Mesothelial cell of epicardium (in vitro differentiated cells): ENCODE measurements at regions not wholly inside any gene's neighbourhood (a gene's known extent, or its start where the extent isn't known, plus 50 kb on each side); places are given as distances from the start of the nearest gene placed in this dataset.

Experiments
- DNase-seq, 2 experiments: peaks; one replicate each; pipeline ENCODE4 v3.0.0; 2021; ENCODE audit warnings: low spot score in 2 of 2; ENCODE audit not compliant: unreplicated experiment in 2 of 2
- H3K27ac Mint-ChIP-seq: 2 replicates; pipeline ENCODE4 v1.8.0; 2021; ENCODE audit warnings: mixed read lengths
- H3K27me3 Mint-ChIP-seq: 2 replicates; pipeline ENCODE4 v1.8.0; 2021; ENCODE audit warnings: low read depth, mixed read lengths
- H3K36me3 Mint-ChIP-seq: 2 replicates; pipeline ENCODE4 v1.8.0; 2021; ENCODE audit warnings: mixed read lengths
- H3K4me1 Mint-ChIP-seq: 2 replicates; pipeline ENCODE4 v1.8.0; 2021; ENCODE audit warnings: mixed read lengths
- H3K4me3 Mint-ChIP-seq: 2 replicates; pipeline ENCODE4 v1.8.0; 2021; ENCODE audit warnings: mild to moderate bottlenecking, moderate library complexity, mixed read lengths
- H3K9me3 Mint-ChIP-seq: 2 replicates; pipeline ENCODE4 v1.8.0; 2021; ENCODE audit warnings: mixed read lengths
- TF ChIP-seq, protein P1 (sequence below): fragments of 200-600 bp; sonication (generic); IDR thresholded peaks from one replicate; pipeline ENCODE4 v1.5.0; 2021; ENCODE audit warnings: antibody characterized with exemption; ENCODE audit not compliant: unreplicated experiment

DNA sequence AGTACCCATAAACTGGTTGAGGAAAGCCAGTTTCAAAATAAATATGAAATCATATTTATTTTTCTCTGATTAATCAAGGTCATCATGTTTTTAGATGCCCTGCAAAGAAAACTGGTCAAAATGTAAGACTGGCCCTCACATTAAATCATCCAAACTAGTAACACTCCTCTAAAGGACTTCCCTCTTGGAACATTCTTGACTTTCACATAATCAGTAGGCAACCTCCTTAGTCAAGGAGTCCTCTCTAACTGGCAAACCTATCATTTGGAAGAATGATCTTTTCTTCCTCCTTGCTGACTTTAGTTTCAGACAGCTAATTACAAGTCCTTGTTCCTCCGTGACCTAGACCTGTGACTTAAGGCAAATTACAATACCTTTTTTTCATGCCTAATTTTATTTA, 82.5 kb upstream of the DCBLD2 start:
- no peak for DNase-seq
- no peaks in the 10 kb centered on the region for H3K36me3 Mint-ChIP-seq
- no peak overlapping the region for H3K4me3 Mint-ChIP-seq
- no peak overlapping the region for H3K27ac Mint-ChIP-seq
- TF ChIP-seq, protein P1, sequence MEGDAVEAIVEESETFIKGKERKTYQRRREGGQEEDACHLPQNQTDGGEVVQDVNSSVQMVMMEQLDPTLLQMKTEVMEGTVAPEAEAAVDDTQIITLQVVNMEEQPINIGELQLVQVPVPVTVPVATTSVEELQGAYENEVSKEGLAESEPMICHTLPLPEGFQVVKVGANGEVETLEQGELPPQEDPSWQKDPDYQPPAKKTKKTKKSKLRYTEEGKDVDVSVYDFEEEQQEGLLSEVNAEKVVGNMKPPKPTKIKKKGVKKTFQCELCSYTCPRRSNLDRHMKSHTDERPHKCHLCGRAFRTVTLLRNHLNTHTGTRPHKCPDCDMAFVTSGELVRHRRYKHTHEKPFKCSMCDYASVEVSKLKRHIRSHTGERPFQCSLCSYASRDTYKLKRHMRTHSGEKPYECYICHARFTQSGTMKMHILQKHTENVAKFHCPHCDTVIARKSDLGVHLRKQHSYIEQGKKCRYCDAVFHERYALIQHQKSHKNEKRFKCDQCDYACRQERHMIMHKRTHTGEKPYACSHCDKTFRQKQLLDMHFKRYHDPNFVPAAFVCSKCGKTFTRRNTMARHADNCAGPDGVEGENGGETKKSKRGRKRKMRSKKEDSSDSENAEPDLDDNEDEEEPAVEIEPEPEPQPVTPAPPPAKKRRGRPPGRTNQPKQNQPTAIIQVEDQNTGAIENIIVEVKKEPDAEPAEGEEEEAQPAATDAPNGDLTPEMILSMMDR = no peak
- H3K4me1 Mint-ChIP-seq = peaks cover 20% of the 10 kb centered on the region
- no peaks in the 10 kb centered on the region for H3K27me3 Mint-ChIP-seq
- no peaks in the 10 kb centered on the region for H3K9me3 Mint-ChIP-seq

DNA sequence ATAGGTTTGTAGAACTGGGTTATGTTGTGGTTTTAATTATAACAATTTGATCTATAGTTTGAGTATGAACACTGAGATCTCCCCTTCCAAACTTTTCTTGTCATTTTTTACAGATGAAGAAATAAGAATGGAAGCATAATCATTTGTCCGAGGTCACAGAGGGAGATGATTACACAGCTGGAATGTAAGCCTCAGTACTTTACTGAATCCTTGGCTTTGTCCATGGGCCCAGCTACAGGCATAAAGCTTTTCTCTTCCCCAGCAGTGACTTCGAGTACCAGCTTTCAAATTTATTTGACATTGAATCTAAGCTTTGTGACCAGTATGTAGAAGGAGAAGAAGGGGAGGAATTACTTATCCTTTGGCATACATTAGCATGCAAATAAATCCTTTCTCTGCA, 80.9 kb upstream of the DCBLD2 start:
- TF ChIP-seq, protein P1 = no peak
- no peak for DNase-seq
- H3K27ac Mint-ChIP-seq = no peak overlapping the region
- H3K4me1 Mint-ChIP-seq = peaks cover 20% of the 10 kb centered on the region
- H3K27me3 Mint-ChIP-seq = no peaks in the 10 kb centered on the region
- no peaks in the 10 kb centered on the region for H3K36me3 Mint-ChIP-seq
- H3K4me3 Mint-ChIP-seq = no peak overlapping the region
- no peaks in the 10 kb centered on the region for H3K9me3 Mint-ChIP-seq

DNA sequence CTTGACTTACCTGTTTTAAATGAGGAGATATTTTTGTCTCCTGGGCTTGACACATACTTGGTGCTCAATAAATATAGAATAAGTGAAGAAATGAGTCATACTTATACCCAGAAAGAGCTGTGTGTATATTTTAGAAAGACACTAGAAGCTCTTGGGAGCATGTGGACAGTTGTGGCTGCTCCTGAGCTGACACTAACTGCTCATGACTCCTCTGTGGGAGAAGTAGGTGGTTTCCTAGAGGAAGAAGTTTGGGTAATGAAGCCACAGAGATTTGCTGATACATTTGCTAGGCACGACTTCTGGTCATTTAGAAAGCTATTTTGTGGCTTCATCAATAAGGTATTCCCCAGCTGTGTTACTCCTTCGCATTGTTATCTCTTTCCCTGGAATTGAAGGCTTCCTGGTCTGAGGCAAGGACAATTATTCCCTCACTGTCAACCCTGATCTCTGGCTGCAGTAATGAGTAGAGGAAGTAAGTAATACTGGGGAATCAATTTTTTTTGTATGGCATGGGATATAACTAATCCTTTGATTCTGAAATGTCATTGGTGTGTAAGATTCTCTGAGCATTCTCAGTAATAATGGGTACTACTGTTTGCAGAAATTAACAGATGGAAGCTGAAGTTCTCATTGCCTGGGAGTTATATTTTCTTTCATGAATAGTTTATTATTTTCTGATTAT, 79.6 kb upstream of the DCBLD2 start:
- no peak overlapping the region for H3K4me3 Mint-ChIP-seq
- DNase-seq = no peak
- no peaks in the 10 kb centered on the region for H3K27me3 Mint-ChIP-seq
- peaks cover 15% of the 10 kb centered on the region for H3K4me1 Mint-ChIP-seq
- peaks cover 3% of the 10 kb centered on the region for H3K9me3 Mint-ChIP-seq
- no peak overlapping the region for H3K27ac Mint-ChIP-seq
- H3K36me3 Mint-ChIP-seq = no peaks in the 10 kb centered on the region
- TF ChIP-seq, protein P1 = no peak

DNA sequence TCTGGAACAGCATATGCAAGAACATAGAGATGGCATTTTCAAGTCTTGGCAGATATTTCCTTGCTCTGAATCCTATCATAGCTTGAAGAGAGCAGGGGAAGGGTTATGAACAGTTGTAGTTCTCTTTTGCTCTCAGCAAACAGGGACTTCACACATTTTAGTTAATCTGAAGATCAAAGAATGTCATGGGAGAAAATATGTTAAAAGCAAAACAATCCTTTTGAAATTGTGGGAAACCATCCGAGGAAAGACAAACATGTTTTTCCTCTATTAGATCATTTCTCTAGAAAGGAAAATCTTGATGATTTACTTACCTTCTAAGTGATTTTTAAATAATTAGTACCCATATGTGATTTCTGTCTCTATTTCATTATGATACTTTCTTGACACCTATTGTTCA, 77.8 kb upstream of the DCBLD2 start:
- H3K27ac Mint-ChIP-seq = no peak overlapping the region
- peaks cover 3% of the 10 kb centered on the region for H3K9me3 Mint-ChIP-seq

DNA sequence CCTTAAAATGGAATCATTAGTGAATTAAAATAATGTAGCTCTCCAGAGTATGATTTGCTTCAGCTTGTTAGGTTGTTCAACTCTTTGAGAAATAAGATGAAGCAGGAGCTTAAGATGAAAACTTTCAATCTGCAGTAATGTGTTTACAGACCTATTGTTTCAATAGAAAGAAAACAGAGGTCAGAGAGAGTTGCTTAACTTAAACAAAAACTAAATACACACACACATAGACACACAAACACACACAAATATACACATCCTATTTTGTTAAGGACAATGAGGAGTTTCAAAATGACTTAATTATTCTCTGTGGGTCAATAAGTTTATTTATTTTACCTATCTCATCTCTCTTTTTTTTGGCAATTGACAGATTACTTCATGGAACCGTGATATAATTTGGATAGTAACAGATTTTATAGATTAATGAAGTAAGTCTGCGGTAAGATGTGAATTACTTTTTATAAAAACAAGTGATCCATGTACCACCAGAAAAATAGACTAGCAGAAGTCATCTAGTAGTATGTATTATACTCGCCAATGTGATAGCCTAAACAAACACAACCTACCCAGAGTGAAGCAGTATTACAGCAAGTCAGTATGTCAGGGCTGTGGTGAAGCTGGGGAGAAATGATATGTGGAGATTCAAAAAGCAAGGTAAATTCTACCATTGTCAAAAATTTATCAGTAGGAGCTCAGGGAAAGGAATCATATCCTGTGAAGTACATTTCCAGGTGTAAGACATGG, 76.7 kb upstream of the DCBLD2 start:
- no peak overlapping the region for H3K27ac Mint-ChIP-seq
- H3K27me3 Mint-ChIP-seq = no peaks in the 10 kb centered on the region
- TF ChIP-seq, protein P1 = no peak
- H3K4me1 Mint-ChIP-seq = peaks cover 3% of the 10 kb centered on the region
- H3K9me3 Mint-ChIP-seq = peaks cover 3% of the 10 kb centered on the region
- H3K4me3 Mint-ChIP-seq = no peak overlapping the region
- DNase-seq = no peak
- H3K36me3 Mint-ChIP-seq = no peaks in the 10 kb centered on the region

More for the DNA sequence above, 77.8 kb upstream of the DCBLD2 start:
- no peaks in the 10 kb centered on the region for H3K27me3 Mint-ChIP-seq
- no peak for DNase-seq
- H3K4me3 Mint-ChIP-seq = no peak overlapping the region
- H3K4me1 Mint-ChIP-seq = peaks cover 3% of the 10 kb centered on the region
- H3K36me3 Mint-ChIP-seq = no peaks in the 10 kb centered on the region
- TF ChIP-seq, protein P1 = no peak
